GM23338 (cell line): ENCODE measurements at regions not wholly inside any gene's neighbourhood (a gene's known extent, or its start where the extent isn't known, plus 50 kb on each side); places are given as distances from the start of the nearest gene placed in this dataset.

ENCODE experiments used
- ATAC-seq: fragments of 200-7000 bp; cut with Tn5 transposase; 3 replicates; pipeline ENCODE4 v1.9.1; 2020
- DNase-seq: peaks from one replicate; pipeline ENCODE4 v3.0.0-alpha.2; 2015; ENCODE audit warnings: low spot score
- H2AFZ ChIP-seq: fragments of 200-600 bp; sonication (generic); 2 replicates; pipeline ENCODE4 v1.8.0; 2016; ENCODE audit warnings: antibody characterized with exemption, mild to moderate bottlenecking, moderate library complexity
- H3F3A ChIP-seq: fragments of 200-600 bp; sonication (generic); replicated peaks from 2 replicates; pipeline ENCODE4 v1.8.0; 2017; ENCODE audit warnings: antibody characterized with exemption, mixed run types, low read depth
- H3K27ac ChIP-seq: fragments of 200-600 bp; sonication (generic); 2 replicates; pipeline ENCODE4 v1.6.1; 2016; ENCODE audit warnings: low read depth
- H3K27me3 ChIP-seq: fragments of 200-600 bp; sonication (generic); 2 replicates; pipeline ENCODE4 v1.8.0; 2016; ENCODE audit warnings: mild to moderate bottlenecking, mixed run types, moderate library complexity; ENCODE audit not compliant: insufficient read depth
- H3K36me3 ChIP-seq: fragments of 200-600 bp; sonication (generic); 2 replicates; pipeline ENCODE4 v1.8.0; 2016; ENCODE audit warnings: mild to moderate bottlenecking; ENCODE audit not compliant: insufficient read depth
- H3K4me1 ChIP-seq: fragments of 200-600 bp; sonication (generic); 2 replicates; pipeline ENCODE4 v1.8.0; 2016; ENCODE audit warnings: mild to moderate bottlenecking, moderate library complexity; ENCODE audit not compliant: insufficient read depth
- H3K4me2 ChIP-seq: fragments of 200-600 bp; sonication (generic); 2 replicates; pipeline ENCODE4 v1.7.1; 2017; ENCODE audit warnings: mixed run types
- H3K4me3 ChIP-seq: fragments of 200-600 bp; sonication (generic); 2 replicates; pipeline ENCODE4 v1.6.1; 2016; ENCODE audit warnings: mixed run types
- H3K79me2 ChIP-seq: fragments of 200-600 bp; sonication (generic); replicated peaks from 2 replicates; pipeline ENCODE4 v1.8.0; 2017; ENCODE audit warnings: mild to moderate bottlenecking; ENCODE audit not compliant: insufficient read depth
- H3K9me2 ChIP-seq: fragments of 200-600 bp; sonication (generic); 2 replicates; pipeline ENCODE4 v1.8.0; 2017; ENCODE audit not compliant: insufficient read depth
- H4K20me1 ChIP-seq: fragments of 200-600 bp; sonication (generic); replicated peaks from 2 replicates; pipeline ENCODE4 v1.8.0; 2017; ENCODE audit warnings: mild to moderate bottlenecking; ENCODE audit not compliant: insufficient read depth
- H3K27ac Mint-ChIP-seq: 2 replicates; pipeline ENCODE4 v1.8.0; 2020; ENCODE audit warnings: inconsistent platforms, mild to moderate bottlenecking, moderate library complexity, mixed read lengths
- H3K27me3 Mint-ChIP-seq: 3 replicates; pipeline ENCODE4 v1.8.0; 2022; ENCODE audit warnings: low read depth, mild to moderate bottlenecking, moderate library complexity, mixed read lengths, inconsistent platforms; ENCODE audit not compliant: insufficient read depth, poor library complexity
- H3K36me3 Mint-ChIP-seq: 3 replicates; pipeline ENCODE4 v1.8.0; 2021; ENCODE audit warnings: low read depth, mild to moderate bottlenecking, inconsistent platforms, moderate library complexity, mixed read lengths
- H3K4me1 Mint-ChIP-seq: 3 replicates; pipeline ENCODE4 v1.8.0; 2020; ENCODE audit warnings: mild to moderate bottlenecking, inconsistent platforms, mixed read lengths
- H3K4me3 Mint-ChIP-seq: 3 replicates; pipeline ENCODE4 v1.8.0; 2021; ENCODE audit warnings: moderate library complexity, mild to moderate bottlenecking, inconsistent platforms, mixed read lengths
- H3K9me3 Mint-ChIP-seq: 3 replicates; pipeline ENCODE4 v1.8.0; 2020; ENCODE audit warnings: moderate library complexity, mild to moderate bottlenecking, inconsistent platforms, mixed read lengths
- CREB1 ChIP-seq: fragments of 250-450 bp; sonication (Bioruptor Pico); IDR thresholded peaks from 2 replicates; pipeline ENCODE4 v1.5.0; 2020; ENCODE audit warnings: low read depth, mild to moderate bottlenecking, moderate library complexity
- CTCF ChIP-seq, 2 experiments: fragments of 200-600 bp in 1 of 2; sonication (generic) in 1 of 2; conservative IDR thresholded peaks; 2 replicates each; pipeline versions ENCODE4 v1.5.1 to v1.6.1; 2016 to 2017; ENCODE audit warnings: antibody characterized with exemption in 2 of 2, low read depth in 2 of 2, mild to moderate bottlenecking in 2 of 2, moderate library complexity in 1 of 2
- ETS1 ChIP-seq: IDR thresholded peaks from 2 replicates; pipeline ENCODE4 v1.6.1; 2016; ENCODE audit warnings: antibody characterized with exemption
- EZH2 ChIP-seq: fragments of 200-600 bp; sonication (generic); IDR thresholded peaks from one replicate; pipeline ENCODE4 v1.8.0; 2017; ENCODE audit warnings: antibody characterized with exemption, mild to moderate bottlenecking, low read depth; ENCODE audit not compliant: unreplicated experiment
- EZH2phosphoT487 ChIP-seq: fragments of 200-600 bp; sonication (generic); IDR thresholded peaks from one replicate; pipeline ENCODE4 v1.8.1; 2018; ENCODE audit warnings: antibody characterized with exemption; ENCODE audit not compliant: unreplicated experiment
- JUNB ChIP-seq: IDR thresholded peaks from one replicate; pipeline ENCODE4 v1.6.1; 2016; ENCODE audit warnings: antibody characterized with exemption; ENCODE audit not compliant: unreplicated experiment
- NANOG ChIP-seq: IDR thresholded peaks from 2 replicates; pipeline ENCODE4 v1.6.1; 2016; ENCODE audit warnings: antibody characterized with exemption, borderline replicate concordance
- POLR2AphosphoS5 ChIP-seq: IDR thresholded peaks from 2 replicates; pipeline ENCODE4 v1.6.1; 2016; ENCODE audit warnings: antibody characterized with exemption, low read depth
- REST ChIP-seq: IDR thresholded peaks from one replicate; pipeline ENCODE4 v1.6.1; 2018; ENCODE audit warnings: antibody characterized with exemption; ENCODE audit not compliant: unreplicated experiment
- STAT1 ChIP-seq: IDR thresholded peaks from one replicate; pipeline ENCODE4 v1.6.1; 2016; ENCODE audit warnings: antibody characterized with exemption; ENCODE audit not compliant: unreplicated experiment
- ZNF114 ChIP-seq: fragments of 250-450 bp; sonication (Bioruptor Pico); IDR thresholded peaks from 2 replicates; pipeline ENCODE4 v1.5.0; 2020; ENCODE audit warnings: mild to moderate bottlenecking, moderate library complexity
- ZNF331 ChIP-seq: fragments of 250-450 bp; sonication (Bioruptor Pico); IDR thresholded peaks from 2 replicates; pipeline ENCODE4 v1.5.0; 2020; ENCODE audit warnings: low read depth, mild to moderate bottlenecking, moderate library complexity
- ZNF462 ChIP-seq: fragments of 250-450 bp; sonication (Bioruptor Pico); IDR thresholded peaks from 2 replicates; pipeline ENCODE4 v1.5.0; 2020; ENCODE audit warnings: mild to moderate bottlenecking, moderate library complexity

- no peaks in the 10 kb centered on the region for H3K27me3 Mint-ChIP-seq
- H3K4me1 Mint-ChIP-seq: peaks cover 19% of the 10 kb centered on the region
- Histone ChIP-seq H3K36me3 (no peaks in the 10 kb centered on the region), H3K79me2 (no peaks in the 10 kb centered on the region), H3K4me2 (no peak overlapping the region), H3K4me1 (no peaks in the 10 kb centered on the region; the same call in 1 of the 2 replicates), H3K27ac (no peak overlapping the region), H3F3A (no peaks in the 10 kb centered on the region), H3K27me3 (no peaks in the 10 kb centered on the region), H3K9me2 (no peaks in the 10 kb centered on the region), H3K4me3 (no peak overlapping the region), H2AFZ (no peak overlapping the region), H4K20me1 (no peaks in the 10 kb centered on the region)
- ATAC-seq (no peak), DNase-seq (no peak)
- TF ChIP-seq STAT1: no peak
- no peak for TF ChIP-seq EZH2phosphoT487
- TF ChIP-seq REST: no peak
- TF ChIP-seq ZNF331 (CRISPR knock-in tag): no peak
- no peak for TF ChIP-seq ZNF462 (CRISPR knock-in tag)
- TF ChIP-seq JUNB: no peak
- no peak for TF ChIP-seq ZNF114 (CRISPR knock-in tag)
- TF ChIP-seq NANOG: no peak
- TF ChIP-seq CTCF (conservative IDR thresholded peaks at IDR 0.05; ENCODE audit: low read depth in 2 of 2): no peak
- no peak for TF ChIP-seq ETS1
- no peak for TF ChIP-seq EZH2
- TF ChIP-seq CREB1 (CRISPR knock-in tag): no peak
- TF ChIP-seq POLR2AphosphoS5: no peak
- no peak overlapping the region for H3K4me3 Mint-ChIP-seq
- no peak overlapping the region for H3K27ac Mint-ChIP-seq
- H3K9me3 Mint-ChIP-seq: no peaks in the 10 kb centered on the region
- no peaks in the 10 kb centered on the region for H3K36me3 Mint-ChIP-seq
These were observed 177.1 kb upstream of the SULF2 start for GRCh38 chr20:47962286-47962963.
